Erythroblast (primary cell): ENCODE measurements at regions not wholly inside any gene's neighbourhood (a gene's known extent, or its start where the extent isn't known, plus 50 kb on each side); places are given as distances from the start of the nearest gene placed in this dataset.

Source experiments
- GATA1 ChIP-seq: IDR thresholded peaks from 2 replicates; pipeline ENCODE4 v1.6.1; 2011; ENCODE audit warnings: low read depth, mild to moderate bottlenecking, control low read depth, low read length, moderate library complexity
- POLR2A ChIP-seq: IDR thresholded peaks from 2 replicates; pipeline ENCODE4 v1.6.1; 2011; ENCODE audit warnings: mild to moderate bottlenecking, low read length

GRCh38 chr1:96982118-96982517 is 260.5 kb downstream of the PTBP2 start:
- TF ChIP-seq POLR2A = no peak
- TF ChIP-seq GATA1 = no peak
